Adrenal gland (tissue), 9 donors: ENCODE measurements at regions not wholly inside any gene's neighbourhood (a gene's known extent, or its start where the extent isn't known, plus 50 kb on each side); places are given as distances from the start of the nearest gene placed in this dataset.

Source experiments
- DNase-seq, 7 donors: peaks; one replicate each; pipeline ENCODE4 v3.0.0-alpha.2; 2019 to 2020
- H3K27ac ChIP-seq, 5 donors: fragments of 200-600 bp; sonication (generic) in 4 of 5; 1 replicate in 3 of 5; 2 replicates in 2 of 5; pipeline versions ENCODE4 v1.5.1 to v1.8.0; 2016 to 2020; ENCODE audit warnings: mild to moderate bottlenecking in 1 of 5
- H3K27me3 ChIP-seq: fragments of 200-600 bp; 2 replicates; pipeline ENCODE4 v1.8.0; 2021
- H3K36me3 ChIP-seq, 2 donors: fragments of 200-600 bp; replicated peaks in 1 of 2; 1 replicate in 1 of 2; 2 replicates in 1 of 2; pipeline versions ENCODE4 v1.5.1 to v1.8.0; 2018 to 2022
- H3K4me1 ChIP-seq, 2 donors: fragments of 200-600 bp; replicated peaks in 1 of 2; 1 replicate in 1 of 2; 2 replicates in 1 of 2; pipeline versions ENCODE4 v1.5.1 to v1.8.0; 2018 to 2021
- H3K4me3 ChIP-seq, 4 donors: fragments of 200-600 bp; sonication (generic) in 3 of 4; one replicate each; pipeline ENCODE4 v1.5.1; 2016 to 2018
- H3K9me3 ChIP-seq, 3 donors: fragments of 200-600 bp; sonication (generic) in 1 of 3; replicated peaks in 1 of 3; 1 replicate in 2 of 3; 2 replicates in 1 of 3; pipeline versions ENCODE4 v1.5.1 to v1.8.0; 2016 to 2021
- CTCF ChIP-seq, 6 experiments: fragments of 450-650 bp in 4 of 6; fragments of 200-600 bp in 2 of 6; sonication (generic) in 1 of 6; IDR thresholded peaks; 1 replicate in 5 of 6; 2 replicates in 1 of 6; pipeline versions ENCODE4 v1.5.1 to v1.8.0; 2016 to 2021; ENCODE audit warnings: antibody characterized with exemption in 6 of 6, mild to moderate bottlenecking in 2 of 6, moderate library complexity in 1 of 6
- POLR2A ChIP-seq, 2 donors: fragments of 450-650 bp; IDR thresholded peaks; one replicate each; pipeline ENCODE4 v1.6.1; 2017; ENCODE audit warnings: antibody characterized with exemption in 2 of 2, mild to moderate bottlenecking in 2 of 2, moderate library complexity in 1 of 2
- WGBS, 4 donors: extraction: QIAGEN DNeasy Blood & Tissue Kit in 2 of 4; methylation state at CpG; one replicate each; pipeline versions ENCODE4 v1.1.5 to v1.1.7; 2013 to 2017; 5-methylcytosine and 5-hydroxymethylcytosine counted together
- intact Hi-C, 2 donors: fragments of 100-400 bp; cut with DNase I; formaldehyde crosslinking; loops; one replicate each; pipeline versions ENCODE4 v1.14.1 to v1.15.0; 2022 to 2023
- donor health status: healthy with polysubstance abuse.
- donor health status: Bipolar disorder and iron deficiency.
- donor health status: DM: yes; HTN: yes; CAD: no.
- donor health status: DM: no; HTN: no; CAD: no.
- donor health status: DM: no; HTN: no; CAD: no.

GRCh38 chr9:1717882-1718281 lies 297.3 kb upstream of the SMARCA2 start:
- WGBS, 4 donors = 37 to 81% (median 48%) methylated on average over 2 of the region's 2 CpGs
- Histone ChIP-seq H3K27me3 (no peaks in the 10 kb centered on the region), H3K4me1 (no peaks in the 10 kb centered on the region), H3K27ac (no peak overlapping the region), H3K4me3 (no peak overlapping the region), H3K36me3 (no peaks in the 10 kb centered on the region), H3K9me3 (no peaks in the 10 kb centered on the region)
- intact Hi-C loops = no loop called here
- TF ChIP-seq POLR2A (IDR thresholded peaks at IDR 0.05) = no peak
- TF ChIP-seq CTCF (IDR thresholded peaks at IDR 0.05) = no peak
- no peak for DNase-seq

- intact Hi-C loops = no loop called here
- no peaks in the 10 kb centered on the region for H3K27me3 ChIP-seq
- no peak overlapping the region for H3K27ac ChIP-seq
- no peak for DNase-seq
- no peaks in the 10 kb centered on the region for H3K4me1 ChIP-seq
- TF ChIP-seq POLR2A (IDR thresholded peaks at IDR 0.05) (no peak), CTCF (IDR thresholded peaks at IDR 0.05) (no peak)
- H3K9me3 ChIP-seq = no peaks in the 10 kb centered on the region
- H3K36me3 ChIP-seq = no peaks in the 10 kb centered on the region
- H3K4me3 ChIP-seq = no peak overlapping the region
- 48 to 78% (median 65%) methylated on average over 2 to 3 of the region's 3 CpGs for WGBS, 4 donors
These were observed 296.3 kb upstream of the SMARCA2 start for GRCh38 chr9:1718836-1719235.

GRCh38 chr9:1721196-1721595 lies 294.0 kb upstream of the SMARCA2 start:
- TF ChIP-seq CTCF (IDR thresholded peaks at IDR 0.05) = no peak
- no peak for TF ChIP-seq POLR2A (IDR thresholded peaks at IDR 0.05)
- intact Hi-C loops = no loop called here

GRCh38 chr9:1722404-1722803 lies 292.7 kb upstream of the SMARCA2 start:
- 50 to 81% (median 73%) methylated on average over 1 of the region's 1 CpG for WGBS, 4 donors
- intact Hi-C loops = no loop called here
- H3K27me3 ChIP-seq = no peaks in the 10 kb centered on the region
- no peak for DNase-seq
- H3K4me3 ChIP-seq = no peak overlapping the region
- H3K27ac ChIP-seq = no peak overlapping the region
- TF ChIP-seq CTCF (IDR thresholded peaks at IDR 0.05) = no peak
- TF ChIP-seq POLR2A (IDR thresholded peaks at IDR 0.05) = no peak
- H3K36me3 ChIP-seq = no peaks in the 10 kb centered on the region
- H3K9me3 ChIP-seq = no peaks in the 10 kb centered on the region
- no peaks in the 10 kb centered on the region for H3K4me1 ChIP-seq

More at GRCh38 chr9:1721196-1721595, 294.0 kb upstream of the SMARCA2 start:
- no peak for DNase-seq
- H3K4me3 ChIP-seq = no peak overlapping the region
- H3K36me3 ChIP-seq = no peaks in the 10 kb centered on the region
- 57 to 68% (median 60%) methylated on average over 4 of the region's 4 CpGs for WGBS, 4 donors
- no peaks in the 10 kb centered on the region for H3K9me3 ChIP-seq
- H3K27ac ChIP-seq = no peak overlapping the region
- no peaks in the 10 kb centered on the region for H3K4me1 ChIP-seq
- H3K27me3 ChIP-seq = no peaks in the 10 kb centered on the region
